NT2/D1 (cell line): ENCODE measurements at regions not wholly inside any gene's neighbourhood (a gene's known extent, or its start where the extent isn't known, plus 50 kb on each side); places are given as distances from the start of the nearest gene placed in this dataset.

Source experiments
- SUZ12 ChIP-seq: IDR thresholded peaks from 2 replicates; pipeline ENCODE4 v1.6.1; 2011; ENCODE audit not compliant: insufficient read length, insufficient read depth; ENCODE audit errors: extremely low read depth
- ZNF274 ChIP-seq: IDR thresholded peaks from 2 replicates; pipeline ENCODE4 v1.6.1; 2011; ENCODE audit warnings: mild to moderate bottlenecking, low read depth, low read length

- no peak for TF ChIP-seq ZNF274
- TF ChIP-seq SUZ12: no peak
Measured at GRCh38 chr11:70581991-70582885, 183.9 kb downstream of the CTTN start.
